ENCODE measurements at regions not wholly inside any gene's neighbourhood (a gene's known extent, or its start where the extent isn't known, plus 50 kb on each side); places are given as distances from the start of the nearest gene placed in this dataset.
"Not testable (repeated sequence)": the region's sequence is repeated elsewhere in the genome, so short reads cannot be mapped to it uniquely, and the experiment has no call there.

DNA sequence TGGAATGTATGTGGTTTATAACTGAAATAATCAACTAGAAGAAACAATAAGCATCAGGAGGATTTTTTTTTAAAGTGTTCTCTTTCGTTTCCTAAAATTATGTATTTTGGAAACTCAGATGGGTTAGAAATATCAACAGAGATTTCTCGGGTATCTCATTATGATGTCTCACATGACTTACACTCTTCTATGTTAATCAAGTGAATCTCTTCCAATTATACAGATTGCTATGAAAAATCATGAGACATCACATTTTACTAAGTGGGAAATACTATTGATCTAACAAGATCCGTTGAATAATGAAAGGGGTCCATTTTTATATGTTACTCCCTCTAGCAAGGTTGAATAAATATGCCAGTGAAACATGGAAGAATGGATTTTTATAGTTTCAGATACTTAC is 54.7 kb upstream of the NRIP1 start:
- no peak for DNase-seq (ENCODE audit: low spot score)

DNA sequence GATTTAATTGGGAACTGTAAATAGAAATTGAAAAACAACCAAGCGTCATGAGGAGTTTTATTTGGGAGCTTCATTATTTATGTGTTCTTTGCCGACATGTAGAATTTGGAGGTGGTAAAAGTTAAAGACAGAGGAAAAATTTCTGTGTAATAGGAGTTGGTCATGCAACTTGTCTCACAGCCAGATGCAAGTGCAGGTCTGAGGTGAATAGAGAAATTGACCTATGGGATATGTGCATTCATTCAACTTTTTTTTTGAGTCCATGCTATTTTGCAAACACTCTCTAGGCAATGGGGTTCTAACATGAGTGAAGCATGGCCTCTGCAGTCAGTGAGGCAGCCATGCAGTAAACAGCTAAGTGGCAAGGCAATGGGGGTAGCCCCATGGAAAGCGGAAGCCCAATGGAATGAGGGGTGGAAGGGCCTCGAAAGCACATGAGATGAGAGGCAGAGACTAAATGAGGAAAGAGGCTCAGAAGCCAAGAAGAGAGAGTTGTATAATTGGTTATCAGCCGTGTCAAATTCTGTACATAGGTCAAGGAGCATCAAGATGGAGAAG is 56.4 kb upstream of the NRIP1 start:
- DNase-seq (ENCODE audit: low spot score) = no peak

DNA sequence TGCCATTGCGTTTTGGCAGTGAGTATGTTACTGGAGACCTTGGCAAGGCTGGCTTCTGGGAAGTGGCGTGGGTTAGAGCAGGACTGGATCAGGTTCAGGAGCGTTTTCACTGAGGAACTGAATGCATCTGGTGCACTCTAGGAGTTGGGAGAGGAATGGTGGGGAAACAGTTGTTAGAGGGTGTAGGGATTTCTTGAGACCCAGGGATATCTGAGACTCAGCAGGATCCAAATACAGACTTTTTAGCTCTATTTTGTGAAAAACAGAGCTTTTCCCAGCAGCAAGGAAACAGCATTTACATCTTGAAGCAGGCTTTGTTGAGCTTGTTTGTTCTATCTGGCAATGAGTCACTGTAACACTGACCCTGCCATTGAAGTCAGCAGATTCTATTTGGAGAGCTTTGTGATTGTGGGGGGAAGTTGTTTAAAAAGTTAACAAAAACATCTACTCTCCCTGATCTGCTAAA is 56.9 kb upstream of the NRIP1 start:
- DNase-seq (ENCODE audit: low spot score) = peak; percentile 60

DNA sequence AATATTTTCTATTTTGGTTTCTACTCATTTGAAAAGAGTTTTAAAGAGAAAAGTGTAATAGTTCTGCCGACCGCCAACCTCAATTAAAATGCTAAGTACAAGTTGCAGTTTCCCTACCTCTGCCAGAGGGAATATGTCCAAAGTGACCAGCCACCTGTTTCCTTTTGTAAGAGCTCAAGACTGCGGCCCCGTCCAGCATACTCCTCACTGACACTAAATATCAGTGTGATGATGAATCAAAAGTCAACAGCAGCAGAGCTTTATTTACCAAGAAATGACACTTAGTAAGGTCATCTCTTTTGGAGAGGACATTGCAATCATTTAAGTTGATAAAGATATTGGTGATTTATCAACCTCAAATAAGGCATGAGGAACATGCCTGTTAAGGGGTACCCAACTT is 57.4 kb upstream of the NRIP1 start:
- no peak for DNase-seq (ENCODE audit: low spot score)

DNA sequence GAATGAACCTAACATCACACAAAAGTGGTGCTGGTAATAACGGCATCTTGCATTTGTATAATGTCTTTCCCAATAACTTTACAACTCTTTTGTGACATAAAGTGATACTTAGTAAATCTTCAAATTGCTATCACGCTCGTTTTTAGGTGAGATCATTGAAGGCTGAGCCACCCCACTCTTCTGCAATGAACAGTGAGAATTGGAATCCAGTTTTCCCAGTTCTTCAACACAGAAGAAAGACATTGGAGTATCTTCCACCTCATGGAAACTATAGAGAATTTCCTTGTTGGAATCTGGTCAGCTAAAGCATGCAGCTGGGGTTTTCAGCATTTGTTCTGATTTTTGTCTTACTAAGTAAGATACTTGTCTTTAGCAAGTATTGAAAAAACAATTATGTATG is 59.9 kb upstream of the NRIP1 start:
- no peak for DNase-seq (ENCODE audit: low spot score)

DNA sequence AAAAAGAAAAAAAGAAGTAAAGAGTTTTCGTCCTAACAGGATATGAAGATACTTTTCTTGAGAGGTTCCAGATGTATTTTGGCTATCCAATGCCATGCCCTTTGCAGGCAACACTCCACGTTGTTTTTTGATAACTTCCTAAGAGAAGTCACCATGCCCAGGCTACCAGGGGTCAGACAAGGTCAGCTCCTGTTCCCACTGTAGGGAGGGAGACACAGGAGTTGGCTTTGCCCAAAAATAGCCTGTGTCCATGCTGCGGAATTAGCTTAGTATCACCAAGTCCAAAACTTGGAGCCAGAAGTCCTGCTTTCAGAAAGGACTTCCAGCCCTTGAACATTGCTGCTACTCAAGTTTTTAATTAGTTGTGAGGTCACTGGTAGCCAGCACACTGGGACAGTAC is 62.1 kb upstream of the NRIP1 start:
- DNase-seq (ENCODE audit: low spot score) = no peak

DNA sequence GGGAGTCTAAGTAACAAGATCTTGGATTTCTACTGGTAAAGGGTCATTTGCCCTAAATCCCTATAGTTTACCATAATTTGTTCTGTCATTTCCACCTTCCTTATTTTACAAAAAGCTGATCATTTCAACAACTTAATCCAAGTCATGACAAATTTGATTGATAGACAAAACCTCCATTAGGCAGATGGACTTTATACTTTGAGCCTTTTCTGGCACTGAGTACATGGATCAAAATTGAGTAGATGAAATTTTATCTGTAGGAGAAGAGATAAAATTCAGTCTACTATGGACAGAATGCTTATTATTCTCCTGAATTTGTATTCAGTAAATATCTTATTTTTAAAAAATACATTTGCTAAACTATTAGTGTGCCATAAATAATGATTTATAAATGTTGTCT is 62.6 kb upstream of the NRIP1 start:
- DNase-seq (ENCODE audit: low spot score) = no peak

DNA sequence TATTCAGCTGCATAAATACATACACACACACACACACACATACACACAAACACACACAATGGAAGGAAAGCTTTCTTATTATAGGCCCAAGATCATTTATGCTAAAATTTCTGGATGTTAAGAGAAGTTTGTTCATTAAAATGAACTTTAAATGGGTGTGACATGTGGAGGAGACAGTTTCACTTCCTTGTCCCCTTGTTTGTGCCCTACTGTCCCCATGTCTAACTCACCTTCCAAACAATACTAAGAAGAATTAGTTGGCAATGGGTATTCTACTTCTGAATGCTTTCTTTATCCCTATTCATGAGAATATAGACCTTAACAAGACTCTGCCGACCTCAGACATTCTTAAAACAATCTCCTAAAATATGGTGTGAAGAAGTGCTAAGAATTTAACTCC is 63.5 kb upstream of the NRIP1 start:
- DNase-seq (ENCODE audit: low spot score) = no peak

DNA sequence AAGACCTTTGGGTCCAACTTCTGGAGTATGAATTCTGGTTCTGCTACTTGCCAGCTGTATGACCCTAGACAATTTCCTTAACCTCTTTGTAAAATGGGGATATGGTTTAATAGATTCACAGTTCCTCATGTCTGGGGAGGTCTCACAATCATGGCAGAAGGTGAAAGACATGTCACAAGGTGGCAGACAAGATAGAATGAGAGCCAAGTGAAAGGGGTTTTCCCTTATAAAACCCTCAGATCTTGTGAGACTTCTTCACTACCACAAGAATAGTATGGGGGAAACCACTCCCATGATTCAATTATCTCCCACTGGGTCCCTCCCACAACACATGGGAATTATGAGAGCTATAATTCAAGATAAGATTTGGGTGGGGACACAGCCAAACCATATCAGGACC is 63.9 kb upstream of the NRIP1 start:
- not testable (repeated sequence) for DNase-seq (ENCODE audit: low spot score)

DNA sequence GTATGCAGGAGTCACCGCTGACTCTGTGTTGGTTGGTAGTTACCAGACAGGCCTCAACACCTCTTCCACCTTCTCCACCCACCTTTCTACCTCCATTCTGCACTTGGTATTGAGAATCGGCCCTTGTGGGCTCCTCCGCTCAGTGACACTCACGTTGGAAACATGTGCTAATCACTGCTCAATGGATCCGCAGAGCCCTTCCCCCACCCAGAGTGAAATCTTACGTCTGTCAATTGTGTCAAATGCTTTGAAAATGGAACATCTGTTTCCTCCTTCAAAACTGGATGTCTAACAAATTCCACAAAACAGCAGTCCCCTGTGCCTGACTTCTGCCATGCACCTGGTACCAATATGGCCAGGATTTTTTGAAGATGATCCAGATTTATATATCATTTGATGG is 65.5 kb upstream of the NRIP1 start:
- DNase-seq (ENCODE audit: low spot score) = no peak

DNA sequence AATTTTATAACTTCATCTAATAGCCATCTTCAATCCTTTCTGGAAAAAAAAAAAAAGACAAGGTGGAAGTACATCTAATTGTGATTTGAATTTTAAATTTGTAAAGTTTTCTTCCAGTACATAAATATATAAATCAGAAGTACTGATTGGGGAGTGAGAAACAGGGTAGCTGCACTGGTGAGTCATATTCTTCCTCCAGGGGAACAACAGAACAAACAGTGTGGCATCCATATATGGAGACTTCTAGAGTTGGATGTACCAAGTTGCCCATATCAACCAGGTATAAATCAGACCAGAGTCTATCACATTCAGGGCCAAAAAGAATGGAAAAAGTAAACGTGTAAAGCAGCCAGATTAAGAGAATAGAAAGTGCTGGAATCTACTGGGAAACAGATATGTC is 66.0 kb upstream of the NRIP1 start:
- DNase-seq (ENCODE audit: low spot score) = no peak

DNA sequence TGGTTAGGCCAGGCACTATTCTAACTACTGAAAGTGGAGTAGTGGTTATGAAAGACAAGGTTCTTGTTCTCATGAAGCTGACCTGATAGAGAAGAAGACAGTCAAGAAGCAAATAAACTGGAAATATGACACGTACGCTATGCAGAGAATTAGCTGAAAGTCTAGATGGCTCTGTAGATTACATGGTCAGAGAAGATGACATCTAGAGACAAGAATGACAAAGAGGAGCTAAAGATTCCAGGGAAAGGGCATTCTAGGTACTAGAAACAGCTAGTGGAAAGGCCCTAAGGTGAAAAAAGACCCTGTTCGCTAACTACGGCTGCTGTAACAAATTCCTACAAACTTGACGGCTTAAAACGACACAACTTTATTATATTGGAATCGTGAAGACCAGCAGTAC is 68.0 kb upstream of the NRIP1 start:
- no peak for DNase-seq (ENCODE audit: low spot score)

DNA sequence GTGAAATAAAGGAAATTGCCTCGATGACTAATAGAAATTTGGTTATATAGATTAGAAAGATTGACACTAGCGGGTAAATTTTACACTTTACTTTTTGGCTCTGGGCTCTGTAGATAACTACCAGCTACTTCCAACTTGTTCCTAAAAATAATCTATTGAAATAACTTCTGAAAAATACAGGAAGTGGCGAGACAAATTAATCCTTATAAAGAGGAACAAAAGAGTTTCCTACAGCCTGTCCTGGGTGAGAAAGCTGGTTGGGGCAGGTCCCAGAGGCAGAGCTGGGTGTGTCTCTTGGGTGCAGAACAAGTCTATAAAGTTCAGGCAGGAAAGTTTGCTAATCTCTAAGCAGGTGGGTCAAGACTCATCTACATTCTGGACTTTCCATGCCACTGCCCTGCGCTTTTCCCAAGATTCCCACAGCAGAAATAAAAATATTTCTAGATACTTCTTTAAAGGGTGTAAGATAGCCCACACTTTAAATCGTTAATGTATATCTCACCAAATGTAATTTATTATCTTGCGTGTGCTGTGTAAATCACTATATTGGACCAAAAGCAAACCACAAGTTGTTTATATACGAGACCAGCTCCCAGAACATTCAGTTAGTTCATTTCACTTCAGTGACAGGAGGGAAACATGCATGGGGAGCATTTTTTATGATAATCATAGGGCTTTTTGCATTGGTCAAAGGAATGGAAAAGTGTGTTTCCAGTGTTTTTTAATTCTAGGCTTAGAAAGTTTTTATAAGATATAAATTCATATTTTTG is 70.1 kb upstream of the NRIP1 start:
- peak; percentile 30 for DNase-seq (ENCODE audit: low spot score)

DNA sequence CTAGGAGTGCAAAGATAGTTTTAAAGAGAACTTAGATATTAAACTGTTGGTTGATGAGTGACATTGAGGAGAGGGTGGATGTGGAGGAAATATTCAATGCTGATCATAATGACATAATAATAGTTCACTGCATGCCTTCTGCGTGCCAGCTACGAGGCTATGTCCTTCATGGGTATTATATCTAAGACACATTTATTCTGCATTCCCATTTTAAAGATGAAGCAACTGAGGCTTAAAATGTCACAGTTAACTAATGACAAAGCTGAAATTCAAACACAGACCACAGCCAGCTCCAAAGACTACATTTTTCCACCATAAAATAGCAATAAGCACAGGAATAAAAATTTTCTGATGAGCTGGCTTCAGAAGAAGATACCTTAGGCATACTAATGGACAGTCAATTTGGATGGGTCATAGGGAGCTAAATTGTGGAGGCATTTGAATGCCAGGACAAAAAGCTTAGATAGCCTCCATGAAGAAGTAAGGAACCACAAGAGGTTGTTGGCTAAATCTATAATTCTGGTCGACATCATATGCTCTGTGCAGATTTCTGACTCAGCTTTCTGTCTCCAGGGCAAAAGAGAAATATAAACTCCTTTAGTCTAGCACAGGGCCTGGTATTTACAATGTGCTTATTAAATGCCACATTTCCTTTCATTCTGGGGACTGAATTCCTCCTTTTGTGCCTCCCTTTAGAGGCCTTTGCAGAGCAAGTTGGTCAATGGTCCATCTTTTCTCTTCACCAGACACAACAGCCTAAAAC is 71.2 kb upstream of the NRIP1 start:
- DNase-seq (ENCODE audit: low spot score) = no peak

DNA sequence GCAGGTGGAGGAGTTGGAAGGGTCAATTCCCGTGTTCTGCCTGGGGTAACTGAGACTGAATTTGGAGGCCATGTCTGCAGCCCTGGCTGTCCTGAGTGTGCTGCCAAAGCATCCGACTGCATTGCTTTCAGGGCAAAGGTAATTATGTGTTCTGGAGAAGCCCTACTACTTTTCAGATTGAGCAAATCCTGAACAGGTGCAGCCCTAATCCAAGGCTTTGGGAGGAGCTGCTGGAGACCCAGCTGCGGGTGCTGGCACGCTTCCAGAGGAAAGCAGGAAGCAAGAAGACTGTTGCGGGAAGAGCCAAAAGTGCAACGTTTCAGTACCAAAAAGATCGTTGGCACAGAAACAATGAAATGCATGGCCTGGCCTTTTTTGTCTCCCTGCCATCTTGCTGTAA is 73.7 kb upstream of the NRIP1 start:
- DNase-seq (ENCODE audit: low spot score) = no peak

DNA sequence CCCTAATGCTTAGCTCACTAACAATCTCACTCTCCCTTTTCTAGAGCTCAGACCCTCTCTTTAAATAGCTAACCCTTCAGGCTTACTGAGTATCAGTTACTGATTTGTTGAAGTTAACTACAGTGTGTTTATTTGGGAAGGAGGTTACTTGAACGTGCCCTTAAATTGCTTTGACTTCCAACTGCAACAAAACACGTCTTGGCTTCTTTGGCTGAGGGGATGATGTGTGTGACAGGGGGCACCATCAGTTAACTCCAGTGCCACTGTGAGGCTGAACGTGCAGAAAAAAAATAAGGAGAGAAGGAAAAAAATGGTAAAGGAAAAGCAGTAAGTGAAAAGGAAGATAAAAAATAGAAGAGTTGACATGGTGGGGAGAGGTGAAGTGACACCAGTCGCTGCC is 75.1 kb upstream of the NRIP1 start:
- no peak for DNase-seq (ENCODE audit: low spot score)

DNA sequence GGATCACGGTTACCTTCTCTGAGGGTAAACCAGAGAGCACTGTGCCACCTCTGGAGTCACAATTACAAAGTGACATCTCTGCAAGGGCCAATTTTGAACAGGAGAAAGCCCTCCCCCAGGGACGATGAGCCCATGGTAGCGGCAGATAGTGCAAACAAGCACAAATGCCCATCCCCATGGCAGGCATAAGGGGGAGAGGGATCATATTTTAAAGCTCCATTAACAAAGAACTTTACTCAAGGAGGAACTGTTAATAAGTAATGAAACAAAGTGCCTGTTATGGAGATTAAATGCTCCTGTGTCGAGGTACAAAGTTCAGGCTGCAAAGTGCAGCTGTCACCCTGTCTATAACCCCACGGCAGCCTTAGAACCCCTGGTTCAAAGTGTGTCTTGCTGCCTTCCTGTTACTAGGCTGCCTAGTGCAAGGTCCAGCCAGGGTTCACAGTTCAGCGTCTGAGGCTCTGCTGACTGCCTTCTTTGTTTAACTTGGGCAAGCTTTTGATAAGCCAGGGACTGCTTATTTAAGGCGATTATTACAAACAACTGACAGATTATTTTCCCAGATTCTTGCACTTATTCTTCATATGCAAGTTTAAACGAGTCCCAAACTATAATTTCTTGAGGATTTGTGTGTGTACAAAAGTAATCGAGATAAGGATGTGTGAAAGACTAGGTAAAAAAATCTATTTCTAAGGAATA is 75.7 kb upstream of the NRIP1 start:
- DNase-seq (ENCODE audit: low spot score) = peak; percentile 46

DNA sequence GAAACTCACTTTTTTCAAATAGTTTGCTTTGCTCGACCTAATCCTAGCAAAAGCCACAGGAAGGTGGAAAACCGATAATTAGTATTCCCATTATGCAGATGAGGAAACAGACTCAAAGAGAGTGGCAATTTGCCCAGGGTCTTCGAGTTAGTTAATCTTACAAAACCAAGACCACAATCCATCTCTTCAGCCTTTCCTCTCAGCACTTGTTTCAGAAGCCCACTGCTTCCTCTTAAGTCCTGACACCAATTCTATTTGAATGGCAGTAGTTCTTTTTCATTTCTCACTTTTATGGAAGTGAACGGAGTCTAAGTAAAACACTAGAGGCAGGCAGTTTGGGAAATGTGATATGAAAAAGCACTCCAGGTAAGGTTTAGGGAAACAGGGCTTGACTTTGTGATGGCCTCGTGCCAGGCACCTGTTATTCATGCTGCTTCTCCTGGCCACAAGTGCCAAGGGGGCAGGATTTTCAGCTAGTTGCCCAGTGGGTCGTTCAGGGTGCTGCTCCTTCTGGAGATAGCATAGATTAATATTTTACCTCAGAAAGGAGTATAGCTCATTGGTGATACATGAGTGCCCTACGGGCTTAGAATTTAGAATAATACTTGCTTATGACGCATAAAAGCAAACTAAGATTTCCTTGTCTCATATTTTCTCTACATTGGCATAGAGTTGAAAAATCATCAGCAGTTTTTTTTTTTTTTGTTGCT is 76.6 kb upstream of the NRIP1 start:
- no peak for DNase-seq (ENCODE audit: low spot score)

DNA sequence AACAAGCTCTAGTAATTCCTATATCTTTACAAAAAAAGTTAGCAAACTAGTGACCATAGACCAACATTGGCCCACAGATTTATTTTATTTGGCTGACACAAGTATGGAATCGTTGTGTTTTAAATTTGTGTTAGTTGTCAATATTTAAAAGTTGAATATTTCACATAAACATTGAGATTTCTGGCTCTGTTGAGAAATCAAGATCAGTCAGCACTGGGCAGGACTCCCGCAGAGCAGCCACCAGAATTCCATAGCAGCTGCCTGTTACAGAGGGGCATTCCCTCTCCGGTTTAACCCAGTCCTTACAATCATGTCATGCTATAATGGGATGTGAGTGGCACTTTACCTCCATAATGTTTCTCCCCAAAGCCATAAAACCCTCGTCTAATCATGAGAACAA is 79.2 kb upstream of the NRIP1 start:
- DNase-seq (ENCODE audit: low spot score) = no peak

DNA sequence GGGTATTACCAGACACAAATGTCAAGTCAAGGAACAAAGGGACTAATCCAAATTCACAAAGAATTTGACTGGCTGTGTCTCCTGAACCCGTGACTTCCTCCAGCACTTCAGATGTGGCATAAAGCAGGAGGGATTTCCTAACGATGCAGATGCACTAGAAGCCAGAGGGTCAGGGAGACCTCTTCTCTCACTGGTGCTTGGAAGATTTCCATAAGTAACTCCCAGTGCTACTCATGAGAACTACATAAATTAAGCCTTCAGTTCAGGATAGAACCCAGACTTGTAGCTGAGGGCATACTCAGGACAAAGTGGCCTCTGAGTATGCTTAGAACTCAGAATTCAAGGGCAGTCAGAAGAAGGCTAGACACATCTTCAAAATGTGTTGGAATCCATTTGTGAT is 83.6 kb upstream of the NRIP1 start:
- no peak for DNase-seq (ENCODE audit: low spot score)

DNA sequence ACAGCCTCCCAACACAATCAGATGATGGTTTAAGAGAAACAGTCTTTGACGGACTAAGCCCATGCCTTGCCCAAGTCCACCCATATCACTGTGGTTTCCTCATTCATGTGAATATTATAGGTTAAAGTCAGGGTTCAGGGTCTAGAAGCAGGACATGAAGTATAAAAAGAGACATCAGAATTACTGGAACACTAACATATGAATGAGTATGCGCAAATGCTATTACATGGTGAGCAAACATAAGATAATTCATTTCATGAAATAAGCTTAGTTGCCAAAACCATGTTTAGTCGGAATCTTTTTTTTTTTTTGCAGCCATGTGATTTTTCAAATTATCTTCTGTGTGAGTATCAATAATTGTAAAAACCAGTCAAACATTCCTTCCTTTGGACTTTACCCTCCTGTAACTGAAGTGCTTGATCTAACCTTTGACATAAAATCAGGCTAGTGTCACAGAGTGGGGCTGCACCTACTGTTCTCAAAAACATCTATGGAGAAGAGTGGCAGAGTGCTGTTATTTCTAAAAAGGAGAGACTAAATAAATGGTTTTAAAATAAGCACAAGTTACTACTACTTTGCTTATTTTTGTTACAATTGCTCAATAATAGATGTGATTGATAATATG is 84.9 kb upstream of the NRIP1 start:
- DNase-seq (ENCODE audit: low spot score) = no peak

All from pons (tissue), 1 donor.